SJSA1 (cell line): ENCODE measurements at regions not wholly inside any gene's neighbourhood (a gene's known extent, or its start where the extent isn't known, plus 50 kb on each side); places are given as distances from the start of the nearest gene placed in this dataset.

Experiments used
- DNase-seq, 2 experiments: peaks; one replicate each; pipeline ENCODE4 v3.0.0-alpha.2; 2015 to 2020; ENCODE audit warnings: low spot score in 2 of 2, low read depth in 1 of 2
- H3K27ac ChIP-seq: fragments of 250-450 bp; sonication (Bioruptor Pico); 2 replicates; pipeline ENCODE4 v1.5.1; 2020; ENCODE audit warnings: mild to moderate bottlenecking, moderate library complexity
- H3K27me3 ChIP-seq: fragments of 250-450 bp; sonication (Bioruptor Pico); replicated peaks from 2 replicates; pipeline ENCODE4 v1.5.1; 2020; ENCODE audit warnings: mild to moderate bottlenecking, moderate library complexity
- H3K36me3 ChIP-seq: fragments of 250-450 bp; sonication (Bioruptor Pico); 2 replicates; pipeline ENCODE4 v1.5.1; 2020; ENCODE audit warnings: mild to moderate bottlenecking
- H3K4me1 ChIP-seq: fragments of 250-450 bp; sonication (Bioruptor Pico); replicated peaks from 2 replicates; pipeline ENCODE4 v1.6.1; 2021; ENCODE audit warnings: mild to moderate bottlenecking
- H3K4me3 ChIP-seq: fragments of 250-450 bp; sonication (Bioruptor Pico); 2 replicates; pipeline ENCODE4 v1.5.1; 2020; ENCODE audit warnings: mild to moderate bottlenecking
- H3K9me3 ChIP-seq: fragments of 250-450 bp; sonication (Bioruptor Pico); replicated peaks from 2 replicates; pipeline ENCODE4 v1.5.1; 2020; ENCODE audit warnings: mild to moderate bottlenecking

- H3K36me3 ChIP-seq, result no peaks in the 10 kb centered on the region
- no peaks in the 10 kb centered on the region for H3K9me3 ChIP-seq
- peak in 1 of 2 experiments; percentile 54 for DNase-seq
These were observed 68.2 kb upstream of the E2F7 start for GRCh38 chr12:77133566-77133965.

GRCh38 chr12:77131977-77132490, 66.7 kb upstream of the E2F7 start:
- Histone ChIP-seq H3K9me3 (no peaks in the 10 kb centered on the region), H3K36me3 (no peaks in the 10 kb centered on the region), H3K27me3 (no peaks in the 10 kb centered on the region), H3K27ac (no peak overlapping the region), H3K4me3 (no peak overlapping the region), H3K4me1 (no peaks in the 10 kb centered on the region; the same call in 1 of the 2 replicates)
- DNase-seq, result no peak

More at GRCh38 chr12:77133566-77133965, 68.2 kb upstream of the E2F7 start:
- no peaks in the 10 kb centered on the region; the same call in 1 of the 2 replicates for H3K4me1 ChIP-seq
- no peak overlapping the region for H3K4me3 ChIP-seq
- no peaks in the 10 kb centered on the region for H3K27me3 ChIP-seq
- no peak overlapping the region for H3K27ac ChIP-seq

- Histone ChIP-seq H3K36me3 (no peaks in the 10 kb centered on the region), H3K9me3 (no peaks in the 10 kb centered on the region), H3K4me1 (no peaks in the 10 kb centered on the region; the same call in 1 of the 2 replicates), H3K27me3 (no peaks in the 10 kb centered on the region), H3K4me3 (no peak overlapping the region), H3K27ac (no peak overlapping the region)
- peak in 1 of 2 experiments; percentile 18 for DNase-seq
These were observed 64.8 kb upstream of the E2F7 start for GRCh38 chr12:77130193-77130592.

GRCh38 chr12:77124767-77125166, 59.4 kb upstream of the E2F7 start:
- Histone ChIP-seq H3K4me3 (no peak overlapping the region), H3K4me1 (peaks cover 34% of the 10 kb centered on the region), H3K27me3 (no peaks in the 10 kb centered on the region), H3K9me3 (no peaks in the 10 kb centered on the region), H3K36me3 (no peaks in the 10 kb centered on the region), H3K27ac (no peak overlapping the region)
- no peak for DNase-seq

- peak overlapping the region; percentile 93 for H3K27ac ChIP-seq
- H3K36me3 ChIP-seq, result no peaks in the 10 kb centered on the region
- no peaks in the 10 kb centered on the region for H3K9me3 ChIP-seq
- H3K4me3 ChIP-seq, result no peak overlapping the region
- DNase-seq, result no peak
- no peaks in the 10 kb centered on the region for H3K27me3 ChIP-seq
- peaks cover 51% of the 10 kb centered on the region for H3K4me1 ChIP-seq
These were observed 57.3 kb upstream of the E2F7 start for GRCh38 chr12:77122661-77123060.

GRCh38 chr12:77122236-77122635, 56.9 kb upstream of the E2F7 start:
- DNase-seq, result peak; percentile 75 to 79
- H3K27me3 ChIP-seq, result no peaks in the 10 kb centered on the region
- H3K36me3 ChIP-seq, result no peaks in the 10 kb centered on the region
- H3K9me3 ChIP-seq, result no peaks in the 10 kb centered on the region
- H3K4me1 ChIP-seq, result peaks cover 53% of the 10 kb centered on the region
- peak overlapping the region; percentile 93 for H3K27ac ChIP-seq
- no peak overlapping the region for H3K4me3 ChIP-seq

- Histone ChIP-seq H3K27ac (peak overlapping the region; percentile 93), H3K4me1 (peaks cover 71% of the 10 kb centered on the region)
These were observed 55.1 kb upstream of the E2F7 start for GRCh38 chr12:77120156-77121085.

GRCh38 chr12:77118696-77119095, 53.3 kb upstream of the E2F7 start:
- Histone ChIP-seq H3K4me1 (peaks cover 78% of the 10 kb centered on the region), H3K4me3 (no peak overlapping the region), H3K27me3 (no peaks in the 10 kb centered on the region), H3K36me3 (no peaks in the 10 kb centered on the region), H3K9me3 (no peaks in the 10 kb centered on the region), H3K27ac (peak overlapping the region; percentile 93)
- DNase-seq, result peak in 1 of 2 experiments; percentile 36

More at GRCh38 chr12:77120156-77121085, 55.1 kb upstream of the E2F7 start:
- DNase-seq, result peak in 1 of 2 experiments; percentile 61
- Histone ChIP-seq H3K9me3 (no peaks in the 10 kb centered on the region), H3K27me3 (no peaks in the 10 kb centered on the region), H3K36me3 (no peaks in the 10 kb centered on the region), H3K4me3 (no peak overlapping the region)

GRCh38 chr12:77116277-77116676, 50.9 kb upstream of the E2F7 start:
- Histone ChIP-seq H3K27me3 (no peaks in the 10 kb centered on the region), H3K9me3 (no peaks in the 10 kb centered on the region), H3K27ac (peak overlapping the region; percentile 5; the same call in 1 of the 2 replicates), H3K4me1 (peaks cover 60% of the 10 kb centered on the region), H3K36me3 (no peaks in the 10 kb centered on the region), H3K4me3 (no peak overlapping the region)
- no peak for DNase-seq

- H3K4me1 ChIP-seq, result peaks cover 52% of the 10 kb centered on the region
- no peaks in the 10 kb centered on the region for H3K36me3 ChIP-seq
- DNase-seq, result no peak
- no peaks in the 10 kb centered on the region for H3K27me3 ChIP-seq
- no peak overlapping the region for H3K4me3 ChIP-seq
- H3K9me3 ChIP-seq, result peaks cover 2% of the 10 kb centered on the region; the same call in 1 of the 2 replicates
- no peak overlapping the region for H3K27ac ChIP-seq
These were observed 50.1 kb upstream of the E2F7 start for GRCh38 chr12:77115471-77115870.
